A673 (cell line): ENCODE measurements at regions not wholly inside any gene's neighbourhood (a gene's known extent, or its start where the extent isn't known, plus 50 kb on each side); places are given as distances from the start of the nearest gene placed in this dataset.

Experiments
- CTCF ChIP-seq: fragments of 300-800, 200-600 bp; sonication (generic); conservative IDR thresholded peaks from 2 replicates; pipeline ENCODE4 v1.5.1; 2017; ENCODE audit warnings: low read depth, mild to moderate bottlenecking, antibody characterized with exemption, low read length, moderate library complexity, mixed read lengths
- EZH2 ChIP-seq: fragments of 200-600 bp; sonication (generic); IDR thresholded peaks from 2 replicates; pipeline ENCODE4 v1.6.1; 2017; ENCODE audit warnings: borderline replicate concordance, low read depth, mild to moderate bottlenecking, mixed read lengths, antibody characterized with exemption, low read length; ENCODE audit not compliant: poor library complexity, severe bottlenecking

- TF ChIP-seq EZH2 (no peak), CTCF (no peak)
Observed at GRCh38 chr22:49322231-49322630, 505.4 kb downstream of the BRD1 start.
